ENCODE measurements at regions not wholly inside any gene's neighbourhood (a gene's known extent, or its start where the extent isn't known, plus 50 kb on each side); places are given as distances from the start of the nearest gene placed in this dataset.

DNA sequence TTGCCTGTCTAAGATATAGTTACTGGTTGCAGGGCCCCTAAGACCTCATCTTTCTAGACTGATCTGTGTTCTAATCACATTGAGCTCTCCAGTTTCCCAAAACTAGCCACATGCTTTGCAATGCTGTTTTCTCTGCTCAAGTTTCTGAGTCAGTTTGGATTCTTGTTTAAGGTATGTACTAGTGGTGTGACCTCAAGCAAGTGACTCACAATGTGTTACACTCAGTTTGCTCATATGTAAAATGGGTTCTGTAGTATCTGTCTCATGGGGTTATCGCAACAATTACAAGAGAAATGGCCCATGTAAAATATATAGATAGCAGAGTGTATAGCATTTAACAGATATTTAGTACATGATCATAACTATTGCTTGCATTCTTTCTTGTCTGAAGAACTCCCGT is 153.1 kb upstream of the ELL2 start:
- TF ChIP-seq, protein P1, sequence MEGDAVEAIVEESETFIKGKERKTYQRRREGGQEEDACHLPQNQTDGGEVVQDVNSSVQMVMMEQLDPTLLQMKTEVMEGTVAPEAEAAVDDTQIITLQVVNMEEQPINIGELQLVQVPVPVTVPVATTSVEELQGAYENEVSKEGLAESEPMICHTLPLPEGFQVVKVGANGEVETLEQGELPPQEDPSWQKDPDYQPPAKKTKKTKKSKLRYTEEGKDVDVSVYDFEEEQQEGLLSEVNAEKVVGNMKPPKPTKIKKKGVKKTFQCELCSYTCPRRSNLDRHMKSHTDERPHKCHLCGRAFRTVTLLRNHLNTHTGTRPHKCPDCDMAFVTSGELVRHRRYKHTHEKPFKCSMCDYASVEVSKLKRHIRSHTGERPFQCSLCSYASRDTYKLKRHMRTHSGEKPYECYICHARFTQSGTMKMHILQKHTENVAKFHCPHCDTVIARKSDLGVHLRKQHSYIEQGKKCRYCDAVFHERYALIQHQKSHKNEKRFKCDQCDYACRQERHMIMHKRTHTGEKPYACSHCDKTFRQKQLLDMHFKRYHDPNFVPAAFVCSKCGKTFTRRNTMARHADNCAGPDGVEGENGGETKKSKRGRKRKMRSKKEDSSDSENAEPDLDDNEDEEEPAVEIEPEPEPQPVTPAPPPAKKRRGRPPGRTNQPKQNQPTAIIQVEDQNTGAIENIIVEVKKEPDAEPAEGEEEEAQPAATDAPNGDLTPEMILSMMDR (conservative IDR thresholded peaks at IDR 0.05), result no peak
- no peak for TF ChIP-seq ZFX (IDR thresholded peaks at IDR 0.05)

Data from C4-2B (cell line).